GM21529 (cell line): ENCODE measurements at regions not wholly inside any gene's neighbourhood (a gene's known extent, or its start where the extent isn't known, plus 50 kb on each side); places are given as distances from the start of the nearest gene placed in this dataset.

Experiments
- ATAC-seq: cut with Tn5 transposase; IDR thresholded peaks from one replicate; pipeline ENCODE4 v1.9.1; 2021; ENCODE audit not compliant: unreplicated experiment

DNA sequence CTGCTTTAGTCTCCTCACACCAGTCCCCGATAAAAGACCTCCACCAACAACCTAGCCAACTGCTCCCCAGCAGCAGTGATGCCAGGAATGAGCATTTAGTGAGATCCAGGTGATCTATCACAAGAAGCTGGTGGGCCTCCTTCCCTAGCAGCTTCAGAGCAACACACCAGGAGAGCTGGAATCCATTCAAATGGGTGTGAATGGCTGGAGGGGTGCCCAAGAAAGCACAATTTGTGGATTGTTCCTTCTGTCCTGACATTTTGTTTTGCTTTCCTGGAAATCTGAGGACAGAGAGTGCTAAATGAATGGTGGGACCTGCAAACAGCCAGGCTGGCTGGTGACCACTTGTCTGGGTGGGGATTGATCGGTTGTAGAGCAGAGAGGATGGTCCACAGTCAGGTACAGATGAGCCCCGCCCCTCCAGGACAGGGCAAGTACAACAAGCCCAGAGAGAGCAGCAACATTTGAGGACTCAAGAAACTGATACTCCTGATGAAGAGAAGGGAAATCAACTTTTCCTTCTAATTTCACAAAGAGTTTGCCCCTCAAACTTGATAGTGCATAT lies 316.8 kb downstream of the VPS13C start:
- ATAC-seq: no peak

DNA sequence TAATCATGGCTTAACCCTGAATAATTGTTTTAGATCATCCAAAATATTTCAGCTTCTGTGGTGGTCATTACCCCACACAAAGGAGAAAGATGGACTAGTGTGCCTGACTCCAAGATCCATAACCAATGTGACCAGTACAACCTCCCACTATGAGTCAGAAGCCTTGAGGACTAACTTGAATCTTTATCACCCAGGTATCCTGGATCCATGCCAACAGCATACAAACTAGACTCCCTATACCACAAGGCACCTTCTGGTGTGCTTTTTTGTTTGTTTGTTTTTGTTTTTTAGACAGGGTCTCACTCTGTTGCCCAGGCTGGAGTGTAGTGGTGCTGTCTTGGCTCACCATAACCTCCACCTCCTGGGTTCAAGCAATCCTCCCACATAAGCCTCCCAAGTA lies 317.7 kb downstream of the VPS13C start:
- no peak for ATAC-seq

DNA sequence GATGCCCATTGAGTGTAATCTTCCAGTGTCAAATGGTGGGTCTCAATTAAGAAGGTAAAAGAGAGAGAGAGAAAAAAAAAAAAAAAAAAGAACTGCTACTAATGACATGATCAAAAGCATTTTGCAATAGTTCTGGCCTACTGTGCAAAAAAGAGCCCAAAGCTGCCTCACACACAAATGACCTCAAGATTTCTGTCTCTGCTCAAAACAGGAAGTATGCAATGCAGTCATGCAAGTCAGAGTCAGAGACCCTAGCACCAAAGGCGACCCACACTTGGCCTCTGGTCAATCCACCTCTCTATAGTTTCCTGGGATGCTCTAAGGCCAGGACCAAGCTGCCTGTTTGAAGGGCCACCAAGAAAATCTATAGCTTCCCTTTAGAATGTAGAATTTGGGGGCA lies 323.5 kb downstream of the VPS13C start:
- no peak for ATAC-seq

DNA sequence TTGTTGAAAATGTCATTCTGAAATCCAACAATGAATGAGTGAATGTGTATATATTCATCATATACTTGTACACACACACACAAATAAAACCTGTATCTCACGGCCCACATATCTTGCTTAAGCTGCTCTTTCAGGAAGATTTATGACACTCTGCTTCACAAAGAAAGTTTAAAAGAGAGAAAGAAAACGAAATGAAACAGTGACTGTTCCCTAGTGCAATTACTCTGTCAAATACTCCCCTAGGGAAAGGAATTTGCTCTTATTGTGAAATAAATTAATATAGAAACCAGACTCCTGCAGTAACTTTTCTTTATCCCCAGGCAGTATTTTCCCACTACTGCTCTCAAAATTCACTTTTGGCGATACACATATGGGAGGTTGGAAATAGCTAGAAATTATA lies 329.1 kb downstream of the VPS13C start:
- no peak for ATAC-seq

DNA sequence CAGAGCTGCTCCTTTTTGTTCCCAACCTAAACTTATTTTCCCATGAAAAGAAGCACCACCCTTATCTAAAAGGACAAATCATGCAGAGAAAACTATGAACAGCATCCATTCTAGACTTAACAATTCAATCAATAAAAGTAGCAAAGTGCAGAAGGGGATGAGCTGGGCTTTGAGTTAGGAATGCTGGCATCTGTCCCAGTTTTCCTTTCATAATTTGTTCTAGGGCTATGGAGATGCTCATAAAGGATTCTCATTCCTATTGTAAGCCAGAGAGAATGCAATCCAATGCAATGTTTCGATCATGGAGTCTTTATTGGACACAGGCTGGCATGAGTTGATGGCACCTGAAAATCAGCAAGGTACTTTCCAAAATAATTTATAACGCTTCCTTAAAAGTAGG lies 330.6 kb downstream of the VPS13C start:
- no peak for ATAC-seq

DNA sequence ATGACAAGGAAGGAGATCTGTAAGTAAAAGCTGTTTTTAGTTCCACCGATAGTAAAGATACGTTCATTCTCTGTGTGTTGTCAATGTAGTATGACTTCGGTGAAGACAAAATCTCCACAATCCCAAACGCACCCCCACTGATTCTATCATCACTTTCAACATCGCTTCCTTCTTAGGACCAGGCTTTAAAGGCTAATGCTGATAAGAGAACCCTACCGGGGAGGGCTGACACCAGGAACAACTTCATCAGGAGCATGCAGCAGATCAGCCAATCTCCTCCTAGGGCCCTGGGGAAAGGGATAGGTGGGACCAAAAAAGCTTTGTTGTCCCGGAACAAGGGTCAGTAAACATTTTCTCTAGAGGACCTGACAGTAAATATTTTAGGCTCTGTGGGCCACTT lies 334.1 kb downstream of the VPS13C start:
- ATAC-seq: no peak

DNA sequence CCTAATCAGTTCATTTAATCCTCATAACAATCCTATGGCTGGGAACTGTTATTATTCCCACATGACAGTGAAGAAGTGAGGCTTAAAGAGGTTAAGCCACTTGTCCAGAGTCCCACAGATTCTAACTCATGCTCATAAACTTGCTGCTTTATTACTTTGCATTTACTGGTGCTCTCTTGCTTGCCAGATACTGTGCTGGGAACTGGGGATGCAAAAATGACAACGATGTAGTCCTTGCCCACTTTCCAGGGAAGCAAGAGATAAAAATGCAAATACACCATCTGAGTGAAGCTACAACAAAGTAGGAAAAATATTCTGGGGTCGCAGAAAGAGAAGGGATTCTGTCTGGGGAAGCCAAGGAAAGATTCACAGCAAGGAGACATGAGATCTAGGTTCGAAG lies 335.0 kb downstream of the VPS13C start:
- no peak for ATAC-seq

DNA sequence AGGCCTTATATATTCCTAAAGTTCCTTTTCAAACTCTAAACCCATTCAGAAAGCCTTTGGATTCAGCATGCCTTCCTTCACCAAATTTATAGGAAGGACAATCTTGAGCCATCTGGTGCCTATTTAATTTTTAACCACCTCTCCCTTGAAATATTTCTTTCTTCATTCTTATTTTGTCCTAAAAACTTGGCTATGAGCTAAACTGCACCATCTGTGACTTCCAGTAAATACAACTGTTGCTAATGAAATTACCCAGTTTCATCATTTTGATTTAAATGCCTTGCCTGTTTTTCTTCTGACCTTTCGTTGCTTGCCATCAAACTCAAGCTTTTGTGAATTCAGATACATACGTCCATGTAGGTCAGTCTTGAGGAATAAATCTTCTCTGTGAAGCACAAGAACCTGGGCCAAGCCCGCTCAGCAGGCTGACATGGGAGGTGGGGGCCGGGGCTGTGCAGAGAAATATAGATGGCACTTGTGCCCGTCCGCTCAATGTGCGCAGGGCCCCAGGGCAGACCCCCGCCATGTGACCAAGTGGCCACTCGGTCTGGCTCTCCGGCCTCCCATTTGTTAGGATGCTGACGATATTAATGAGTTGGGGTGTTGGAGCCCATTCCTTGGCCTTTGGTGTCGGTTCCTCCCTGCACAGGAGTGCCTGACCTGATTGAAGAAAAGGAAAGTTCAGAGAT lies 335.9 kb downstream of the VPS13C start:
- no peak for ATAC-seq

DNA sequence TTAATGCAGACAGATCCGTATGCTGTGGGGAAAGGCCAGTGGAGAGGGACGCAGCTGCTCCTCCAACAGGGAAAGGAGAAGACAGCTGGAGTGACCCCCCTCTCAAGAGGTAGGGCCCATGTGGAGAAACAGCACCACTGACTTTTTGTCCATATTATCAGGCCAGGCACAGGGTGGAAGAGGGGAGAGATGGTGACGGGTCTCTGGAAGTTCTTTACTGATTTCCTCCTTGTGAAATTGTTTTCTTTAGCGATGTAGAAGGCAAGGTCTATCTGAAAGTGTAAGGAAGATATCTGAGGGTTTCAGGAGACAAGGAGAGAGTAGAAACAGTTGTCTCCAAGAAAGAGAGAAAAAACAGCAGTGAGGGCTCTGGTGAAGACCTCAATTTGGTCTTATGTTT lies 338.8 kb downstream of the VPS13C start:
- ATAC-seq: no peak

DNA sequence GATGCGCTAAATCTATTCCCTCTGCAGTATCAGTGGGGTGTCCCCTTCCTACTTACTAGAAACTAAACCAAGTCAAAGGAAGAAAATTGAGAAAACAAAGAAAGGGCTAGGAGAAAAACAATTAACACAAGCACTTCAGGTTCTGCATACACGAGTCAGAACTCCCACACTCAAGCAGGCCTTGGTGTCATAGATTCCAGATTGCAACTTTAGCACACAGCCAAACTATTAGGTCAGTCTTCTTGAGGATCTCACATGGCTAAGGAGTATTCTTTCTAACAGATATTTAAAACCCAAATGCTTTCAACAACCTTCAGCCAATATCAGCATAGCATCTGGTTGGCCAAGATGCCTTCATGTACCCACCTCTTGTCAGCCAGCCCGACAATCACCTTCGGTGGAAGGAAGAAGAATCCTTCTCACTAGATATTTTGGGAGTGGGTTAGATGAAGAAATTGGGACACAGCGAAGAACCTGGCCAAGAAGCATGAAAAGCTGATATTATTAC lies 340.0 kb downstream of the VPS13C start:
- no peak for ATAC-seq

DNA sequence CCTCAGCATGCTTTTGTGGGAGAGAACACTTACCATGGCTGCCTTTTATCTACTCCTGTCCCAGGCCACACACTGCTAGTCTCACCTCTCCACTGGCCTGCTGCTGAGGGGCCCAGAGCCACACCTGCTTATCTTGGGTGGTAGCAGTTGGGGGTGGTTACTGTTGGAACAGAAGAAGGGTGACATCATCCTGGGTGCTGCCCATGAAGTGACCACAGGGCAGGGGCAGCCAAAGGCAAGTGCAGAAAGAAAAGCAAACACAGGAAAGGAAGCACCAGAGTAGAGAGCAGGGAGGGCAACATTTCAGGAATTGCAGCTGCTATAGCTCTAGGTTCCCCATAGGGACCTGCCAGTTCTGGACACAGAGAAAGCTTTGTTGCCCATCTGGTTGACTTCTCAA lies 345.2 kb downstream of the VPS13C start:
- no peak for ATAC-seq

DNA sequence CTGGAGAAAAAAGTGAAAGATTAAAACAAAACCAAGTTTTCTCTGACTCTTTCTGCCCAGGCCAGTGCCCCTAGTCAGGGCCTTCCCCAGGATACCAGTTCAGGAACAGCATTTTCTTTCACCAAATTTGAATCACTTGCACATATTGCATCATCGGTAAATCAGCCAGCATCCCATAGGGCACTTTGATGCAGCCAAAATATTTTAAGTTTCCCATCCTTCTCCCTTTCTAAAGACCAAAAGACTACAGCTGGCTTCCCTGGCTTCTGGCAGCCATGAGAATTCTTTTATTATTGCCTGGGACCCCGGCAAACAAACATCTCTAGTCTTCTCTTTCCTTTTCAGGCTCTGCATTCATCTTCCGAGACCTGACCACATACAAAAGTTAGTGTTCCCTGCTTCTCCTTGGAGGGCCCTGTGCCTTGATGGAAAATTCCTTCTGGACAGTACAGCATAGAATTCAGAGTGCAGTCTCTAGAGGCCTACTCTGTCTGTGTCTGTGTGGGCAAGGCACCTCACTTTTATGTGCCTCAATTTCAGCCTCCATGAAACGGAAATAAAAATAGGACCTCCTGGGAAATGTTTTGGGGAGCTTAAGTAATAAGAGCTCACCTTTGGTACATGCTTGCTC lies 348.0 kb downstream of the VPS13C start:
- no peak for ATAC-seq

DNA sequence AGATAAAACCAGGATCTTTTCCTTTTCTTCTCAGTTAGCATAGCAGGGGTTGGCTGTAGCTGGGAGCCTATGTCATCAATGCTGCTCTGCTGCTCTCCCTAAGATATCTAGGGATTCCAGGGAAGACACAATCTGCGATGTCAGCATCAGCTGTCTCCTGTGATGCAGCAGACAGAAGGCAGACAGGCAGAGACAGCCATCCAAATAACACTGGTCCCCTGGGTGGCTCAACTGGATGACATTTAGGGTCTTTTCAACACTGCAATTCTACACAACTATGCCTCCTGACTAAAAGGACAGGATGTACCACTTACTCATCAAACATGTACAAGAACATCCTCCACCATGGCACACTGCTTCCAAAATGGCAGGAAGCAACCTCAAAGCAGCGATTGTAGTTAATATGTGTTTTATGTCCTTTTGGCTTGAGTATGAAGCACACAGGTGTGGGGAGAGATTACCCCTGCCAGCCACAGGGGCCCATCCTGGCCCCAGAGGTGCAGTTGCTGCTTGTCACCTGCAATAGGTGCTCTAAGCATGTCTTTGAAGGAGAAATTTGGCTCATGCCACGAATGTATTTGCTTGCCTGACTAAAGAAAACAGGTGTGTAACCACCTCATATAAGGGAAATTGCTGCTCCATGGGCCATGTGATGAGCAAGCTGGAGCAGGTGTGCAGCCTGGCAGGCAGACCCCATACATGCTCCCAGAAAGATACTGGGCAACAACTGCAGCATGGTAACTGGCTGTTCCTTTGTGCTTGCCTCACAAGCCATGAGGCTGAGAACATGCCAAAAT lies 357.8 kb downstream of the VPS13C start:
- ATAC-seq: no peak

DNA sequence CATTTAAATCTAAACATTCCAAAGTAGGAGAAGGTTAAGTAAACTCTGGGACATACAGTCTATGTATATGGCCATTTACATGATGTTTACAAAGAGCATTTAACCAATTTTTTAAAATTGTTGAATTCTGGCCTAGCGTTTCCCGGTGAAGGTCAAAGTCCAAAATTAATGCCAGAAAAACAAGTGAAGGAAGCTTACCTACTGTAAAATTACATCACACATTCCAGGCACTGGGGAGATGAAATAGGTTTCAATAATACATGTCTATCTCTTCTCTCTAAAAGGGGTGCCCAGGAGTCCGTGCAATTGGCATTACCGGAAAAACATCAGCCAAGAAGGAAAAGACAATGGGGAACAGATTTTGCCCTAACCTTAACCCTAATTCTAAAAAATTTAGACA lies 358.8 kb downstream of the VPS13C start:
- ATAC-seq: no peak

DNA sequence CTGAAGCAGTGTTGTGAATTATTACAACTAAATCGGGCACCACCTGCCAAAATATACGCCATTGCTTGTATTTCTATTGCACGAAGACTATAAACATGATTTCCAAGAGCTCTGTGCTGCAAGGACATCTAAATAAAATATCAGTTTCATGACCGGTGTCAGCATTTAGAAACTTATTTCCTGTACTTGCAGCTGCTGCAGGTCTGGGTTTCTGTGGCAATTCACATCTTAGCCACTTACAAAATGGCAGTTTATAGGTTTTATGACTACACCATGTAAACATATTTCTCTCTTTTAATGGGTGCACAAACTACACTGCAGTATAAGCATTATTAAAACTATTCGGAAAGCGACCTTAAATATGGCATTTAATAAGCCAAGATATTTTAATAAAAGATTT lies 359.4 kb downstream of the VPS13C start:
- no peak for ATAC-seq

DNA sequence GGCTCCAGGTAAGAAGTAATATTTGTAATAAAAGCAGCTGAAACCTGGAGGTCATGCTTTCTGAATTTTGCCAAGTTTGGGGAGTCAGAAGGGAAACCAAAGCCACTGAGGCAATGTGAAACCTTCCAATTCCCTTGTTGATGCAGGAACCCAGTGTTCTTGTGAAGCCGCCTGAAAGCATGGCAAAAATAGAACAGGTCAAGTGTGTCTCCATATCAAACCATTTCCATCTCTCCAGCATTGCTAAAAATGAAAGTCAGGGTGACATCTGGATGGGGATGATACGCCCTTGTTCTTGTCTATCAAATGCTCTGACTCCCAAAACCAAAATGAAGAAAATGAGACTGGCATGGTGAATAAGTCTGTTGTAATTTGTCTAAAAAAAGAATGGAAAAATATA lies 362.5 kb downstream of the VPS13C start:
- no peak for ATAC-seq

DNA sequence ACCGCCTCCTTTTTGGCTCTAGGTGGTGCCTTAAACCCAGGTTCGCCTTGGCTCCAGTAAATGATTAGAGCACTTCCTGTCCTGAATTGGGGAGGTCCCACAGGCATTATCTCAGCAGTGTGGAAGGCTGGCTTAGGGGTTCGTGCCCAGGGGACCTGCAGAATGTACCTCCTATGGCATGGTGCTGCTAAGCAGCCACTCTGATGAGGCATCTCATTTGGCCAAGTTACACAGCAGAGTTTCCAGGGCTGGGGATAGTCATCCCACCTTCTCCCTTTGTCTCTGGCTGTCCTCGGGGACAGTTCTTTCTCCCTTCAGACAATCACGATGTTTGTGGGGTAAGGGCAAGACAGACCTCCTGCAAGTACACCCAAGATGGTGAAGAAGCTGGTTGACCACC lies 371.2 kb downstream of the VPS13C start:
- ATAC-seq: no peak

DNA sequence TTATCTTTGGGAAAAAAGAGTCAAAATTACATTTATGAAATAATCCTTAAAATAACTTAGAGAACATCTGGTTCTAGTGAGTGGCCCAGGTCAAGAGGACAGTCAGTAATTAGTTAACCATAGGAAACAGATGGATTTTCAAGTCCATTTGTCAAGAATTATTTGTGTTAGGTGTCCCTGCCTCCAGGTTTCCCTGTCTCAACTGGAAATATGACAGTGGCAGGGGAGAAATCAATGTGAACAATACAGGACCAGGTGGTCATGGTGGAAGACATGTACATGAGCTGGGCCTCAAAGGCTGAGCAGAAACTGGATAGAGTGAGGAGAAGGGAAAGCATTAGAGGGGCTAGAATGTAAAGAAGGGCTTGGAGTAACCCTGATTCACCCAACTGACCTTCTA lies 372.6 kb downstream of the VPS13C start:
- ATAC-seq: no peak

DNA sequence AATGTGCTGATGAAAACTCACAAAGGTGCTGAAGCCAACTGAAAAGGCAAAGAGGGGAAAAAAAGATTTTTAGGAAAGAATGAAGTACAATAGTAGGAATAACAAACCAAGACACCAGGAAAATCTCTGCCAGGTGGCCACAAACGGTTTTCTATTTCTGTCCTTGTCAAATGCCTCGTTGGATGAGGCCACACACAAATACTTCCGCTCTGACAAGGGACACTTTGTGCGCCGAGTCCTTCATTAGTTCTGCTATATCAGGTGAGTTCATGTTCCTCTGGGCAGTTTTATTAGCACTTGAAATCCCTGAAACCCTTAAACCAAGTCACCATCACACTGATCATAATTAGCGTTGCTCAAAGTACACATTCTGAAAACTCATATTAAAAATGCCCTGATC lies 373.1 kb downstream of the VPS13C start:
- no peak for ATAC-seq

DNA sequence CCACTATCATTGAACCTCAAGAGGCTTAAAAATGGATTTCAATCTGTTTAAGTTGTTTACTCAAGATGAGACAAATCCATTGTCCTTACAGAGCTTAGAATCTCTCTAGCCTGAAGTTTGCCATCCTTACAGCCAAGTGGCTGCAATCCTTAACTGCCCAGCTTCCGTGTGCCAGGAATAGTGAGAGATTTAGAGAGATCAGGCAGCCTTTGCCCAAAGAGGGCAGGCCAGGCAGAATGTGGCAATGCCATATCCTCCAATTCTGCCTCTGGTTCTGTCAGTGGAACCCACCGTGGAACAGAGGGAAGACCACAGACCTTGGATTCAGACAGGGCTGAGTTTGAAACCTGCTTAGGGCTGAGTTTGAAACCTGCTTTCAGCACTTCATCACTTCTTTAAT lies 374.3 kb downstream of the VPS13C start:
- ATAC-seq: no peak

DNA sequence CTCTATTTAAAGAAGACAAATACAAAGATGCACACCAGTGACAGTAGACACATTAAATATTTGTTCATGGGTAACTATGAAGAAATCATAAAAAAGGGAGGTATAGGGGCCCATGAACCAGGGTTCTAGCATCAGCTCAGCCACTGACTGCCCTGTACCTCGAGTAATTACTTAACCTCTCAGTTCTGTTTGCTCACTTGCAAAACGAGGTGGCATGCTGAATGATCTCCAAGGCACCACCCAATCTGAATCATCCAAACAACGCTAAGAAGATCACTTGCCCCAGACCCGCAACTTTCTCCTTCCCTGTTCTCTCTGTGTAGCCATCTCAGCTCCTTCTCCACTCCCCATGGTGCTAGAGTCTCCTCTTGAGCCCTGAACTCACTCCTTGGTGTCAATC lies 374.7 kb downstream of the VPS13C start:
- no peak for ATAC-seq
